C4-2B (cell line): ENCODE measurements at regions not wholly inside any gene's neighbourhood (a gene's known extent, or its start where the extent isn't known, plus 50 kb on each side); places are given as distances from the start of the nearest gene placed in this dataset.

Experiments used
- CTCF ChIP-seq: fragments of 450-650 bp; conservative IDR thresholded peaks from 2 replicates; pipeline ENCODE4 v1.5.1; 2017; ENCODE audit warnings: mild to moderate bottlenecking
- ZFX ChIP-seq: fragments of 450-650 bp; IDR thresholded peaks from 2 replicates; pipeline ENCODE4 v1.6.1; 2017

GRCh38 chr4:126658411-126658810 lies 974.3 kb upstream of the INTU start:
- TF ChIP-seq CTCF, result no peak
- no peak for TF ChIP-seq ZFX
